GM23248 (cell line): ENCODE measurements at regions not wholly inside any gene's neighbourhood (a gene's known extent, or its start where the extent isn't known, plus 50 kb on each side); places are given as distances from the start of the nearest gene placed in this dataset.
"Not testable (repeated sequence)": the region's sequence is repeated elsewhere in the genome, so short reads cannot be mapped to it uniquely, and the experiment has no call there.

Experiments used
- DNase-seq: peaks from one replicate; pipeline ENCODE4 v3.0.0-alpha.2; 2015
- H2AFZ ChIP-seq: fragments of 200-600 bp; sonication (generic); 2 replicates; pipeline ENCODE4 v1.6.1; 2016; ENCODE audit warnings: antibody characterized with exemption
- H3F3A ChIP-seq: fragments of 200-600 bp; sonication (generic); 2 replicates; pipeline ENCODE4 v1.6.1; 2016; ENCODE audit warnings: mild to moderate bottlenecking, antibody characterized with exemption, mixed run types; ENCODE audit not compliant: insufficient read depth
- H3K27ac ChIP-seq: fragments of 200-600 bp; sonication (generic); 2 replicates; pipeline ENCODE4 v1.5.1; 2016; ENCODE audit warnings: mild to moderate bottlenecking
- H3K27me3 ChIP-seq: fragments of 200-600 bp; sonication (generic); replicated peaks from 2 replicates; pipeline ENCODE4 v1.6.1; 2016; ENCODE audit warnings: mild to moderate bottlenecking; ENCODE audit not compliant: insufficient read depth
- H3K36me3 ChIP-seq: fragments of 200-600 bp; sonication (generic); 2 replicates; pipeline ENCODE4 v1.6.1; 2016; ENCODE audit warnings: low read depth, mild to moderate bottlenecking
- H3K4me1 ChIP-seq: fragments of 200-600 bp; sonication (generic); 2 replicates; pipeline ENCODE4 v1.6.1; 2016; ENCODE audit warnings: mild to moderate bottlenecking; ENCODE audit not compliant: insufficient read depth
- H3K4me2 ChIP-seq: fragments of 200-600 bp; sonication (generic); one replicate; pipeline ENCODE4 v1.6.1; 2016; ENCODE audit warnings: mild to moderate bottlenecking; ENCODE audit not compliant: unreplicated experiment
- H3K4me3 ChIP-seq: fragments of 200-600 bp; sonication (generic); 2 replicates; pipeline ENCODE4 v1.5.1; 2016; ENCODE audit warnings: mild to moderate bottlenecking
- H3K79me2 ChIP-seq: fragments of 200-600 bp; sonication (generic); 2 replicates; pipeline ENCODE4 v1.6.1; 2016; ENCODE audit warnings: mild to moderate bottlenecking; ENCODE audit not compliant: insufficient read depth
- H3K9ac ChIP-seq: fragments of 200-600 bp; sonication (generic); 2 replicates; pipeline ENCODE4 v1.6.1; 2016; ENCODE audit warnings: mild to moderate bottlenecking
- H3K9me2 ChIP-seq: fragments of 200-600 bp; sonication (generic); 2 replicates; pipeline ENCODE4 v1.6.1; 2016; ENCODE audit warnings: mixed run types, mild to moderate bottlenecking, moderate library complexity; ENCODE audit not compliant: insufficient read depth
- H3K9me3 ChIP-seq: fragments of 200-600 bp; sonication (generic); one replicate; pipeline ENCODE4 v1.6.1; 2017; ENCODE audit warnings: low read depth
- H4K20me1 ChIP-seq: fragments of 200-600 bp; sonication (generic); 2 replicates; pipeline ENCODE4 v1.6.0; 2016; ENCODE audit not compliant: insufficient read depth
- EZH2 ChIP-seq: fragments of 200-600 bp; sonication (generic); IDR thresholded peaks from 2 replicates; pipeline ENCODE4 v1.6.1; 2018; ENCODE audit warnings: antibody characterized with exemption, mild to moderate bottlenecking; ENCODE audit not compliant: insufficient read depth, poor library complexity, severe bottlenecking
- EZH2phosphoT487 ChIP-seq: fragments of 200-600 bp; sonication (generic); IDR thresholded peaks from 2 replicates; pipeline ENCODE4 v1.6.1; 2018; ENCODE audit warnings: antibody characterized with exemption, moderate library complexity, mild to moderate bottlenecking, low read depth; ENCODE audit not compliant: insufficient read depth
- WGBS, 2 experiments: methylation state at CpG; one replicate each; pipeline ENCODE4 v1.1.6; 2015 to 2017; ENCODE audit warnings: low lambda C conversion rate in 2 of 2, low coverage in 1 of 2; ENCODE audit errors: missing lambda C conversion rate in 2 of 2; 5-methylcytosine and 5-hydroxymethylcytosine counted together
- in situ Hi-C: fragments of 300-500 bp; cut with MboI; formaldehyde crosslinking; loops from 2 replicates; pipeline ENCODE4 v1.15.0; 2020

DNA sequence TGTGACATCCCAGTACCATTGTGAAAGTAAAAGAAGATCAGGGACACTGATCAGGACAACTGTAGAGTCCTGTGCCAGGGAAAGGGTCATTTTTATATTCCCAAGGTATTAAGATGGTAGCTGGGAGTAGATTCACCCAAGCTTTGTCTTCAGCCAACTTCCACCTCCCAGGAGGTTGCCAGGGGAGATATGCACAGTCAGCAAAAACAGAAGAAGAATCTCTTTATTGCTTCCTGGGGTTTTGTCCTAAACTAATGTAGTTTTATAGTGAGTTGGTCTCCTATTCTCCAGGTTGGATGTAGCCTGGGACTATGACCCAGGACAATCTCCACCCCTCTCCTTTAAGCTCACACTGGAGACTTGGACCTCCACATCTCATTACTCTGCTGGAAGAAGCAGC is 139.2 kb downstream of the RAMP3 start:
- no peaks in the 10 kb centered on the region for H3K4me1 ChIP-seq
- DNase-seq: no peak
- H3K4me3 ChIP-seq: no peak overlapping the region
- H3K4me2 ChIP-seq: no peak overlapping the region
- H3K79me2 ChIP-seq: no peaks in the 10 kb centered on the region
- TF ChIP-seq EZH2phosphoT487 (no peak), EZH2 (no peak)
- no peak overlapping the region for H2AFZ ChIP-seq
- no peaks in the 10 kb centered on the region for H3K36me3 ChIP-seq
- no peaks in the 10 kb centered on the region for H3K9me2 ChIP-seq
- H3K27ac ChIP-seq: no peak overlapping the region
- peaks cover 3% of the 10 kb centered on the region for H3K27me3 ChIP-seq
- no peaks in the 10 kb centered on the region for H4K20me1 ChIP-seq
- H3K9ac ChIP-seq: no peak overlapping the region
- in situ Hi-C loops: no loop called here
- no peaks in the 10 kb centered on the region for H3F3A ChIP-seq
- H3K9me3 ChIP-seq: no peaks in the 10 kb centered on the region

GRCh38 chr7:45306752-45307305 is 149.2 kb downstream of the RAMP3 start:
- Histone ChIP-seq H3K27ac (no peak overlapping the region), H3K36me3 (no peaks in the 10 kb centered on the region), H3K4me2 (no peak overlapping the region), H3K9ac (no peak overlapping the region), H3K9me3 (no peaks in the 10 kb centered on the region), H2AFZ (no peak overlapping the region), H3K79me2 (no peaks in the 10 kb centered on the region), H3F3A (no peaks in the 10 kb centered on the region), H3K9me2 (no peaks in the 10 kb centered on the region), H3K4me1 (no peaks in the 10 kb centered on the region), H3K27me3 (0 out of 2 replicates have a peak, but pooled peaks cover 3% of the 10 kb centered on the region), H3K4me3 (no peak overlapping the region), H4K20me1 (no peaks in the 10 kb centered on the region)
- TF ChIP-seq EZH2phosphoT487 (no peak), EZH2 (no peak)
- WGBS, 2 experiments: 22 to 23% methylated on average over 3 of the region's 3 CpGs
- in situ Hi-C loops: no loop called here
- DNase-seq: no peak

GRCh38 chr7:45311597-45311996 is 154.0 kb downstream of the RAMP3 start:
- Histone ChIP-seq H3K4me1 (no peaks in the 10 kb centered on the region), H4K20me1 (no peaks in the 10 kb centered on the region), H3K79me2 (no peaks in the 10 kb centered on the region), H3F3A (no peaks in the 10 kb centered on the region), H3K9me2 (no peaks in the 10 kb centered on the region), H3K27ac (no peak overlapping the region), H3K9me3 (no peaks in the 10 kb centered on the region), H3K9ac (no peak overlapping the region), H3K4me3 (no peak overlapping the region), H3K27me3 (0 out of 2 replicates have a peak, but pooled peaks cover 5% of the 10 kb centered on the region), H2AFZ (no peak overlapping the region), H3K4me2 (no peak overlapping the region), H3K36me3 (no peaks in the 10 kb centered on the region)
- in situ Hi-C loops: no loop called here
- DNase-seq: no peak
- TF ChIP-seq EZH2 (no peak), EZH2phosphoT487 (no peak)
- 42 to 45% methylated on average over 5 of the region's 5 CpGs for WGBS, 2 experiments

DNA sequence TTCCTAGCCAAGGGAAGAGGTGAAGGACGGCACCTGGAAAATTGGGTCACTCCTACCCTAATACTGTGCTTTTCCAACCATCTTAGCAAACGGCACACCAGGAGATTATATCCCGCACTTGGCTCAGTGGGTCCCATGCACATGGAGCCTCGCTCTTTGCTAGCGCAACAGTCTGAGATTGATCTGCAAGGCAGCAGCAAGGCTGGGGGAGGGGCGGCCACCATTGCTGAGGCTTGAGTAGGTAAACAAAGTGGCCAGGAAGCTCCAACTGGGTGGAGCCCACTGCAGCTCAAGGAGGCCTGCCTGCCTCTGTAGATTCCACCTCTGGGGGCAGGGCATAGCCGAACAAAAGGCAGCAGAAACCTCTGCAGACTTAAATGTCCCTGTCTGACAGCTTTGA is 157.9 kb downstream of the RAMP3 start:
- H3K9ac ChIP-seq, H3K27ac ChIP-seq, H3K4me2 ChIP-seq, H4K20me1 ChIP-seq, H3K9me2 ChIP-seq, H2AFZ ChIP-seq, H3K36me3 ChIP-seq, H3K27me3 ChIP-seq, H3K4me3 ChIP-seq, in situ Hi-C loops, H3F3A ChIP-seq, DNase-seq, H3K9me3 ChIP-seq, H3K79me2 ChIP-seq, H3K4me1 ChIP-seq: not testable (repeated sequence)
- WGBS, 2 experiments: 51 to 68% methylated on average over 7 of the region's 7 CpGs

GRCh38 chr7:45324683-45325237 is 167.2 kb downstream of the RAMP3 start:
- H3F3A ChIP-seq: no peaks in the 10 kb centered on the region
- DNase-seq: peak; percentile 2
- H3K27me3 ChIP-seq: no peaks in the 10 kb centered on the region
- H3K27ac ChIP-seq: no peak overlapping the region
- no peaks in the 10 kb centered on the region for H3K9me3 ChIP-seq
- no peak overlapping the region for H3K4me2 ChIP-seq
- H2AFZ ChIP-seq: no peak overlapping the region
- TF ChIP-seq EZH2: no peak
- TF ChIP-seq EZH2phosphoT487: no peak
- H3K36me3 ChIP-seq: no peaks in the 10 kb centered on the region
- WGBS, 2 experiments: 45 to 54% methylated on average over 4 of the region's 4 CpGs
- in situ Hi-C loops: no loop called here
- no peaks in the 10 kb centered on the region for H3K79me2 ChIP-seq
- no peaks in the 10 kb centered on the region for H3K4me1 ChIP-seq
- no peak overlapping the region for H3K9ac ChIP-seq
- no peaks in the 10 kb centered on the region for H3K9me2 ChIP-seq
- no peaks in the 10 kb centered on the region for H4K20me1 ChIP-seq
- H3K4me3 ChIP-seq: no peak overlapping the region
